HEK293T (cell line): ENCODE measurements at regions not wholly inside any gene's neighbourhood (a gene's known extent, or its start where the extent isn't known, plus 50 kb on each side); places are given as distances from the start of the nearest gene placed in this dataset.

Experiments used
- BHLHE40 ChIP-seq: fragments of 450-650 bp; IDR thresholded peaks from 2 replicates; pipeline ENCODE4 v1.6.1; 2016; ENCODE audit warnings: mild to moderate bottlenecking, moderate library complexity, borderline replicate concordance
- ELF4 ChIP-seq: fragments of 450-650 bp; IDR thresholded peaks from 2 replicates; pipeline ENCODE4 v1.6.1; 2017; ENCODE audit warnings: antibody characterized with exemption
- FOXA1 ChIP-seq: fragments of 450-650 bp; IDR thresholded peaks from 2 replicates; pipeline ENCODE4 v1.6.1; 2016; ENCODE audit warnings: mild to moderate bottlenecking
- FOXK2 ChIP-seq: fragments of 450-650 bp; IDR thresholded peaks from 2 replicates; pipeline ENCODE4 v1.6.1; 2016; ENCODE audit warnings: mild to moderate bottlenecking
- FOXM1 ChIP-seq: fragments of 450-650 bp; IDR thresholded peaks from 2 replicates; pipeline ENCODE4 v1.6.1; 2017; ENCODE audit warnings: mild to moderate bottlenecking, borderline replicate concordance
- HDGF ChIP-seq: fragments of 450-650 bp; IDR thresholded peaks from 2 replicates; pipeline ENCODE4 v1.6.1; 2017; ENCODE audit warnings: antibody characterized with exemption, borderline replicate concordance
- L3MBTL2 ChIP-seq: fragments of 450-650 bp; conservative IDR thresholded peaks from 2 replicates; pipeline ENCODE4 v1.6.1; 2016; ENCODE audit warnings: mild to moderate bottlenecking
- LEF1 ChIP-seq: fragments of 450-650 bp; IDR thresholded peaks from 2 replicates; pipeline ENCODE4 v1.6.1; 2017; ENCODE audit warnings: mild to moderate bottlenecking, borderline replicate concordance
- PKNOX1 ChIP-seq: fragments of 450-650 bp; IDR thresholded peaks from 2 replicates; pipeline ENCODE4 v1.6.1; 2016
- SP1 ChIP-seq: fragments of 450-650 bp; IDR thresholded peaks from 2 replicates; pipeline ENCODE4 v1.6.1; 2017
- SUZ12 ChIP-seq: fragments of 450-650 bp; IDR thresholded peaks from 2 replicates; pipeline ENCODE4 v1.6.1; 2016; ENCODE audit warnings: mild to moderate bottlenecking
- TARDBP ChIP-seq: fragments of 450-650 bp; IDR thresholded peaks from 2 replicates; pipeline ENCODE4 v1.6.1; 2016

GRCh38 chr2:204339212-204339715 lies 206.0 kb upstream of the PARD3B start:
- TF ChIP-seq FOXM1 = no peak
- TF ChIP-seq BHLHE40 = no peak
- no peak for TF ChIP-seq FOXK2
- TF ChIP-seq SUZ12 = no peak
- no peak for TF ChIP-seq L3MBTL2
- TF ChIP-seq PKNOX1 = no peak
- TF ChIP-seq HDGF = no peak
- no peak for TF ChIP-seq TARDBP
- no peak for TF ChIP-seq SP1
- no peak for TF ChIP-seq LEF1
- TF ChIP-seq ELF4 = no peak
- no peak for TF ChIP-seq FOXA1
